ENCODE measurements at regions not wholly inside any gene's neighbourhood (a gene's known extent, or its start where the extent isn't known, plus 50 kb on each side); places are given as distances from the start of the nearest gene placed in this dataset.

GRCh38 chr9:18137815-18138214, 336.1 kb upstream of the ADAMTSL1 start:
- 67 to 87% (median 77%) methylated on average over 4 of the region's 4 CpGs for WGBS, 4 donors
- no peaks in the 10 kb centered on the region for H3K4me1 ChIP-seq
- intact Hi-C loops (cut with DNase I), result no loop called here

GRCh38 chr9:18138656-18139055, 335.3 kb upstream of the ADAMTSL1 start:
- H3K4me3 ChIP-seq, result no peak overlapping the region
- WGBS, 4 donors, result 45 to 51% (median 47%) methylated on average over 5 of the region's 5 CpGs
- H3K9me3 ChIP-seq, result no peaks in the 10 kb centered on the region
- no peak for ATAC-seq
- no peaks in the 10 kb centered on the region for H3K36me3 ChIP-seq
- no peak for DNase-seq
- intact Hi-C loops (cut with DNase I), result no loop called here
- no peaks in the 10 kb centered on the region for H3K27me3 ChIP-seq
- no peak overlapping the region for H3K27ac ChIP-seq
- no peak for TF ChIP-seq CTCF (IDR thresholded peaks at IDR 0.05)
- TF ChIP-seq POLR2A (IDR thresholded peaks at IDR 0.05), result no peak
- H3K4me1 ChIP-seq, result no peaks in the 10 kb centered on the region

More at GRCh38 chr9:18137815-18138214, 336.1 kb upstream of the ADAMTSL1 start:
- no peaks in the 10 kb centered on the region for H3K36me3 ChIP-seq
- H3K27me3 ChIP-seq, result no peaks in the 10 kb centered on the region
- no peak overlapping the region for H3K4me3 ChIP-seq
- no peak for TF ChIP-seq CTCF (IDR thresholded peaks at IDR 0.05)
- TF ChIP-seq POLR2A (IDR thresholded peaks at IDR 0.05), result no peak
- H3K27ac ChIP-seq, result no peak overlapping the region
- DNase-seq (no peak), ATAC-seq (no peak)
- no peaks in the 10 kb centered on the region for H3K9me3 ChIP-seq

GRCh38 chr9:18141681-18142080, 332.3 kb upstream of the ADAMTSL1 start:
- H3K9me3 ChIP-seq, result no peaks in the 10 kb centered on the region
- H3K36me3 ChIP-seq, result no peaks in the 10 kb centered on the region
- TF ChIP-seq POLR2A (IDR thresholded peaks at IDR 0.05) (no peak), CTCF (IDR thresholded peaks at IDR 0.05) (no peak)
- H3K4me3 ChIP-seq, result no peak overlapping the region
- no peaks in the 10 kb centered on the region for H3K4me1 ChIP-seq
- ATAC-seq, result no peak
- no peaks in the 10 kb centered on the region for H3K27me3 ChIP-seq
- WGBS, 4 donors, result 69 to 90% (median 85%) methylated on average over 2 of the region's 2 CpGs
- DNase-seq, result no peak
- intact Hi-C loops (cut with DNase I), result loop anchor here in 1 of 10 donors (10.0 kb wide), 1 partner anchor 57 kb away; no protein-coding TSS in a partner anchor
- H3K27ac ChIP-seq, result no peak overlapping the region

- Histone ChIP-seq H3K27me3 (no peaks in the 10 kb centered on the region), H3K9me3 (no peaks in the 10 kb centered on the region), H3K4me1 (no peaks in the 10 kb centered on the region), H3K36me3 (no peaks in the 10 kb centered on the region), H3K4me3 (no peak overlapping the region), H3K27ac (no peak overlapping the region)
- no peak for ATAC-seq
- WGBS, 4 donors, result 76 to 80% (median 79%) methylated on average over 4 of the region's 4 CpGs
- TF ChIP-seq POLR2A (IDR thresholded peaks at IDR 0.05) (no peak), CTCF (IDR thresholded peaks at IDR 0.05) (peak in 7 of 12 donors; percentile 11 to 33 (median 27))
- DNase-seq, result no peak
- intact Hi-C loops (cut with DNase I), result loop anchor here in 1 of 10 donors (10.0 kb wide), 1 partner anchor 58 kb away; no protein-coding TSS in a partner anchor
Observed at GRCh38 chr9:18143073-18143745, 330.7 kb upstream of the ADAMTSL1 start.

Data from heart left ventricle (tissue), 16 donors.